ENCODE measurements at regions not wholly inside any gene's neighbourhood (a gene's known extent, or its start where the extent isn't known, plus 50 kb on each side); places are given as distances from the start of the nearest gene placed in this dataset.

DNA sequence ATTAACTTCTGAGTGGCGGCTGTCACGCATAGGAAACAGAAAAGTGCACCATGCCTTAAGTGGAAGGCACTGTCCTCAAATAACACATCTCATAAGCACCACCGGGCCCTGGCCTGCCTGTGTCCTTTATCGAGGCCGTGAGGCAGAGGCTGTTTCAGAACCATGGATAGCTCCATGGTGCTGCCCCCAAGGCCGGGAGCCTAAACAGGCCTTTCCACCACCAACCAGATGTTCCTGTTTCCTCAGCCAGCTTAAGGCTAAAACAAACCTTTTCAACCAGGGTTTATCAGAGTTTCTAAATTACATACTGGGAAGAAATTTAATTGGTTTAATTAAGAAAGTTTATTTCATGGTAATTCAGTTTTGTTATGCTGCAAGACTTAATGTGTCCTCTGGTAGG lies 114.4 kb downstream of the DMRTA2 start:
- no peaks in the 10 kb centered on the region for H3K27me3 ChIP-seq (ENCODE audit: insufficient read depth, poor library complexity, severe bottlenecking)
- no peak for DNase-seq (ENCODE audit: low read depth in 1 of 2, low spot score in 1 of 2)
- TF ChIP-seq, protein P1, sequence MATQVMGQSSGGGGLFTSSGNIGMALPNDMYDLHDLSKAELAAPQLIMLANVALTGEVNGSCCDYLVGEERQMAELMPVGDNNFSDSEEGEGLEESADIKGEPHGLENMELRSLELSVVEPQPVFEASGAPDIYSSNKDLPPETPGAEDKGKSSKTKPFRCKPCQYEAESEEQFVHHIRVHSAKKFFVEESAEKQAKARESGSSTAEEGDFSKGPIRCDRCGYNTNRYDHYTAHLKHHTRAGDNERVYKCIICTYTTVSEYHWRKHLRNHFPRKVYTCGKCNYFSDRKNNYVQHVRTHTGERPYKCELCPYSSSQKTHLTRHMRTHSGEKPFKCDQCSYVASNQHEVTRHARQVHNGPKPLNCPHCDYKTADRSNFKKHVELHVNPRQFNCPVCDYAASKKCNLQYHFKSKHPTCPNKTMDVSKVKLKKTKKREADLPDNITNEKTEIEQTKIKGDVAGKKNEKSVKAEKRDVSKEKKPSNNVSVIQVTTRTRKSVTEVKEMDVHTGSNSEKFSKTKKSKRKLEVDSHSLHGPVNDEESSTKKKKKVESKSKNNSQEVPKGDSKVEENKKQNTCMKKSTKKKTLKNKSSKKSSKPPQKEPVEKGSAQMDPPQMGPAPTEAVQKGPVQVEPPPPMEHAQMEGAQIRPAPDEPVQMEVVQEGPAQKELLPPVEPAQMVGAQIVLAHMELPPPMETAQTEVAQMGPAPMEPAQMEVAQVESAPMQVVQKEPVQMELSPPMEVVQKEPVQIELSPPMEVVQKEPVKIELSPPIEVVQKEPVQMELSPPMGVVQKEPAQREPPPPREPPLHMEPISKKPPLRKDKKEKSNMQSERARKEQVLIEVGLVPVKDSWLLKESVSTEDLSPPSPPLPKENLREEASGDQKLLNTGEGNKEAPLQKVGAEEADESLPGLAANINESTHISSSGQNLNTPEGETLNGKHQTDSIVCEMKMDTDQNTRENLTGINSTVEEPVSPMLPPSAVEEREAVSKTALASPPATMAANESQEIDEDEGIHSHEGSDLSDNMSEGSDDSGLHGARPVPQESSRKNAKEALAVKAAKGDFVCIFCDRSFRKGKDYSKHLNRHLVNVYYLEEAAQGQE (IDR thresholded peaks at IDR 0.05; ENCODE audit: insufficient replicate concordance, low read depth): peak; percentile 98
- no peak for TF ChIP-seq POLR2AphosphoS5 (IDR thresholded peaks at IDR 0.05; ENCODE audit: low read depth)
- no peak overlapping the region for H3K27ac ChIP-seq (replicated peaks)
- H3K4me3 ChIP-seq (replicated peaks; ENCODE audit: insufficient read depth, low read length): no peak overlapping the region

DNA sequence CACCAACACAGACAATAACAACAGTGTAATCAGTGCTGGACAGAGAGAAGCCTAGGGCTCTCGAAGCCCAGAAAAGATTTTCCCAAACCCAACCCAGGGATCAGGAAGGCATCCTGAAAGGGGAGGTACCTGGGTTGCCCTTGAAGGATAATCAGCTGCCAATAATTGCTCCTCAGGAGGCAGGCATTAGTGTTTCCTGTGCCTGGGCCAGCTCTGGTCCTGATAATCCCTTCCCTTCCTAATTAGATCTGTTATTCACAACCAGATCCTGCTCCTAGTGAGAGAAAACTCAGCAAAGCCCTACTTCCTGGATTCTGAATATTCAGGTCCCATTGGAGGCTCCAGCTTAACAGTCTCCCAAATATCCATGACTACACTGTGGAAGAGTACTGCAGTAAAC lies 117.4 kb downstream of the DMRTA2 start:
- no peak for DNase-seq (ENCODE audit: low read depth in 1 of 2, low spot score in 1 of 2)
- Histone ChIP-seq H3K4me3 (replicated peaks; ENCODE audit: insufficient read depth, low read length) (no peak overlapping the region), H3K27ac (replicated peaks) (no peak overlapping the region), H3K27me3 (ENCODE audit: insufficient read depth, poor library complexity, severe bottlenecking) (no peaks in the 10 kb centered on the region)
- TF ChIP-seq POLR2AphosphoS5 (IDR thresholded peaks at IDR 0.05; ENCODE audit: low read depth) (no peak), GABPA (IDR thresholded peaks at IDR 0.05; ENCODE audit: low read depth) (no peak), SPI1 (IDR thresholded peaks at IDR 0.05; ENCODE audit: borderline replicate concordance, low read depth) (no peak)
- TF ChIP-seq, protein P1 (IDR thresholded peaks at IDR 0.05; ENCODE audit: insufficient replicate concordance, low read depth): no peak
- TF ChIP-seq, protein P2, sequence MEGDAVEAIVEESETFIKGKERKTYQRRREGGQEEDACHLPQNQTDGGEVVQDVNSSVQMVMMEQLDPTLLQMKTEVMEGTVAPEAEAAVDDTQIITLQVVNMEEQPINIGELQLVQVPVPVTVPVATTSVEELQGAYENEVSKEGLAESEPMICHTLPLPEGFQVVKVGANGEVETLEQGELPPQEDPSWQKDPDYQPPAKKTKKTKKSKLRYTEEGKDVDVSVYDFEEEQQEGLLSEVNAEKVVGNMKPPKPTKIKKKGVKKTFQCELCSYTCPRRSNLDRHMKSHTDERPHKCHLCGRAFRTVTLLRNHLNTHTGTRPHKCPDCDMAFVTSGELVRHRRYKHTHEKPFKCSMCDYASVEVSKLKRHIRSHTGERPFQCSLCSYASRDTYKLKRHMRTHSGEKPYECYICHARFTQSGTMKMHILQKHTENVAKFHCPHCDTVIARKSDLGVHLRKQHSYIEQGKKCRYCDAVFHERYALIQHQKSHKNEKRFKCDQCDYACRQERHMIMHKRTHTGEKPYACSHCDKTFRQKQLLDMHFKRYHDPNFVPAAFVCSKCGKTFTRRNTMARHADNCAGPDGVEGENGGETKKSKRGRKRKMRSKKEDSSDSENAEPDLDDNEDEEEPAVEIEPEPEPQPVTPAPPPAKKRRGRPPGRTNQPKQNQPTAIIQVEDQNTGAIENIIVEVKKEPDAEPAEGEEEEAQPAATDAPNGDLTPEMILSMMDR (IDR thresholded peaks at IDR 0.05; ENCODE audit: insufficient read depth, low read length): no peak

DNA sequence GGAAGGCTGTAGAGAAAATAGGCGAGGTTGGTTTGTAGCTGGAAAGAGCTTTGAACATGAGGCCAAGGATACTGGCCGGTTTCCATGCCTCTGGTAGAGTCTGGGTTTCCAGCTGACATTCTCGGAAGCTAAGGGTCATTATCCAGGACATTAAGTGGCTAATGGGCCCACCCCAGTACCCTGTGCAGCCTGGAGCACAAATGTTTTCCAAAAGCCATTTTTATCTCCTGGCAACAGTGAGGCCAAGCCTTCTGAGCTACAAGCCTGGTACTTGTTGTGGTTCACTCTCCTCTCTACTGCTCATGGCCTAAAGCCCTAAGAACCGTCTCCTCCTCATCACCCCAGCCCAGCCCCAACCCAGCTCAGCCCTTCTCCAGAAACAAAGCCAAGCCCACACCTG lies 122.9 kb downstream of the DMRTA2 start:
- Histone ChIP-seq H3K27me3 (ENCODE audit: insufficient read depth, poor library complexity, severe bottlenecking) (no peaks in the 10 kb centered on the region), H3K4me3 (replicated peaks; ENCODE audit: insufficient read depth, low read length) (no peak overlapping the region), H3K27ac (replicated peaks) (no peak overlapping the region)
- no peak for DNase-seq (ENCODE audit: low read depth in 1 of 2, low spot score in 1 of 2)
- TF ChIP-seq SPI1 (IDR thresholded peaks at IDR 0.05; ENCODE audit: borderline replicate concordance, low read depth) (no peak), POLR2AphosphoS5 (IDR thresholded peaks at IDR 0.05; ENCODE audit: low read depth) (no peak), GABPA (IDR thresholded peaks at IDR 0.05; ENCODE audit: low read depth) (no peak)
- TF ChIP-seq, protein P2 (IDR thresholded peaks at IDR 0.05; ENCODE audit: insufficient read depth, low read length): no peak
- TF ChIP-seq, protein P1 (IDR thresholded peaks at IDR 0.05; ENCODE audit: insufficient replicate concordance, low read depth): no peak

DNA sequence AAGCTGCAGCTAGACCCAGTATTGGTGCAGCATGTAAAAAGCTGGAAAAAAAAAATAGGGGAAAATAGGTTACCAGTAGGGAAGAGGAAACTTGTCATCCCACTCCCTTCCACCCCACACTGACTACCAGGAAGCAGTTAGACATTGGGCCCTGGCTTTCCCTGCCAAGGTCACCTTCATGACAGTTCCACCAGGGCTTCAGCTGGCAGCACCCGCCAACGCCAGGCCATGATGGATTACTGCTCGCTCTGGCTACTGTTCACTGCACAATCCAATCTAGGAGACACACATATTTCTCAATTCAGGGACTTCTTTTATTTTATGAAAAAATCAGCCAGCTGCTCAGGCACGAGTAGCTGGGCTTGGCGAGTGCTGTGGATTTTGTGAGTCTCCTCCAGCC lies 127.7 kb downstream of the DMRTA2 start:
- Histone ChIP-seq H3K27me3 (ENCODE audit: insufficient read depth, poor library complexity, severe bottlenecking) (no peaks in the 10 kb centered on the region), H3K27ac (replicated peaks) (no peak overlapping the region), H3K4me3 (replicated peaks; ENCODE audit: insufficient read depth, low read length) (no peak overlapping the region)
- no peak for DNase-seq (ENCODE audit: low read depth in 1 of 2, low spot score in 1 of 2)
- TF ChIP-seq SPI1 (IDR thresholded peaks at IDR 0.05; ENCODE audit: borderline replicate concordance, low read depth): no peak
- TF ChIP-seq, protein P2 (IDR thresholded peaks at IDR 0.05; ENCODE audit: insufficient read depth, low read length): no peak
- TF ChIP-seq GABPA (IDR thresholded peaks at IDR 0.05; ENCODE audit: low read depth): no peak
- TF ChIP-seq POLR2AphosphoS5 (IDR thresholded peaks at IDR 0.05; ENCODE audit: low read depth): no peak
- TF ChIP-seq, protein P1 (IDR thresholded peaks at IDR 0.05; ENCODE audit: insufficient replicate concordance, low read depth): no peak
